HG03469 (cell line): ENCODE measurements at regions not wholly inside any gene's neighbourhood (a gene's known extent, or its start where the extent isn't known, plus 50 kb on each side); places are given as distances from the start of the nearest gene placed in this dataset.

Experiments used
- ATAC-seq: cut with Tn5 transposase; IDR thresholded peaks from one replicate; pipeline ENCODE4 v1.9.1; 2021; ENCODE audit warnings: mild to moderate bottlenecking, moderate library complexity, moderate number of reproducible peaks; ENCODE audit not compliant: unreplicated experiment

GRCh38 chr6:126526996-126527606 lies 187.2 kb downstream of the CENPW start:
- no peak for ATAC-seq

- no peak for ATAC-seq
These were observed 189.9 kb downstream of the CENPW start for GRCh38 chr6:126529637-126530362.

- ATAC-seq, result no peak
These were observed 190.9 kb downstream of the CENPW start for GRCh38 chr6:126530775-126531174.

- no peak for ATAC-seq
These were observed 191.4 kb downstream of the CENPW start for GRCh38 chr6:126531286-126531685.

- peak; percentile 76 for ATAC-seq
These were observed 191.9 kb downstream of the CENPW start for GRCh38 chr6:126531840-126532239.

- ATAC-seq, result no peak
These were observed 194.5 kb downstream of the CENPW start for GRCh38 chr6:126534401-126534800.

- ATAC-seq, result no peak
These were observed 195.2 kb downstream of the CENPW start for GRCh38 chr6:126535138-126535537.

GRCh38 chr6:126535595-126535994 lies 195.7 kb downstream of the CENPW start:
- no peak for ATAC-seq

- ATAC-seq, result no peak
These were observed 197.3 kb downstream of the CENPW start for GRCh38 chr6:126537061-126537816.

- ATAC-seq, result no peak
These were observed 199.1 kb downstream of the CENPW start for GRCh38 chr6:126539022-126539421.

GRCh38 chr6:126540161-126540560 lies 200.2 kb downstream of the CENPW start:
- ATAC-seq, result no peak

- ATAC-seq, result no peak
These were observed 202.0 kb downstream of the CENPW start for GRCh38 chr6:126541806-126542491.

GRCh38 chr6:126546541-126547120 lies 206.7 kb downstream of the CENPW start:
- no peak for ATAC-seq

- ATAC-seq, result no peak
These were observed 208.4 kb downstream of the CENPW start for GRCh38 chr6:126548300-126548699.

- ATAC-seq, result no peak
These were observed 210.4 kb downstream of the CENPW start for GRCh38 chr6:126550323-126550722.

GRCh38 chr6:126551832-126552231 lies 211.9 kb downstream of the CENPW start:
- ATAC-seq, result no peak

- ATAC-seq, result no peak
These were observed 213.9 kb downstream of the CENPW start for GRCh38 chr6:126553854-126554253.

- ATAC-seq, result no peak
These were observed 230.6 kb downstream of the CENPW start for GRCh38 chr6:126570507-126570906.

GRCh38 chr6:126574301-126574700 lies 234.4 kb downstream of the CENPW start:
- ATAC-seq, result no peak

- ATAC-seq, result no peak
These were observed 241.4 kb downstream of the CENPW start for GRCh38 chr6:126581316-126581715.
